ENCODE measurements at regions not wholly inside any gene's neighbourhood (a gene's known extent, or its start where the extent isn't known, plus 50 kb on each side); places are given as distances from the start of the nearest gene placed in this dataset.

DNA sequence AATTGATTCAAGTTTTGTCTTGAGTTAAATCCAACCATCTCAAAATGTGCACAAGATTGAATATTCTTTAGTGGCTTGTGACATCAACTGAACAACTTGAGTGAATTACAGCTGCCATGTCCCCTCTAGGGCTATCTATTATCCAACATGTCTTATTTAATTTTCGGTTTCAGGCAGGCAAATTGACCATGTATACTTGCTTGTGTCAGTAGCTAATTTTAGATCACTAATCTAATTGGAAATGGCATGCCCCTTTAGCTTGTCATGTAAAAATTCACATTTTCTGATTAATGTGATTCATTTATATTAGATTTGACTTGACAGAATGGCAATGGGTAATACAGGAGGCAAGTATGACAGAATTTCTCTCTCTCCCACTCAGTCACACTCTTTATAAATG is 93.2 kb upstream of the NR0B1 start:
- H2AK5ac ChIP-seq (ENCODE audit: insufficient read length, low read length): no peak overlapping the region
- H3K9me3 ChIP-seq (ENCODE audit: control insufficient read depth, low read depth, low read length): no peaks in the 10 kb centered on the region
- no peak for TF ChIP-seq CTCF (conservative IDR thresholded peaks at IDR 0.05)
- H4K5ac ChIP-seq (ENCODE audit: insufficient read length, low read depth, low read length): no peak overlapping the region
- H3K4ac ChIP-seq (ENCODE audit: low read depth, low read length): no peak overlapping the region
- no peaks in the 10 kb centered on the region for H3K79me1 ChIP-seq (ENCODE audit: insufficient read depth, low read depth, low read length, poor library complexity, severe bottlenecking)
- no peaks in the 10 kb centered on the region for H4K20me1 ChIP-seq (ENCODE audit: control insufficient read depth, insufficient read depth, insufficient read length)
- H3K56ac ChIP-seq (ENCODE audit: insufficient read length, low read depth, low read length): no peak overlapping the region
- no peaks in the 10 kb centered on the region for H3K27me3 Mint-ChIP-seq (ENCODE audit: low read depth)
- no peak for DNase-seq
- H3K14ac ChIP-seq (ENCODE audit: insufficient read depth, low read length): no peak overlapping the region
- no peak overlapping the region for H3K27ac ChIP-seq (ENCODE audit: insufficient read length, low read depth, low read length)
- no peaks in the 10 kb centered on the region for H3K4me1 ChIP-seq (ENCODE audit: insufficient read depth, low read length)
- H3K9me3 Mint-ChIP-seq: peaks cover 0 to 51% of the 10 kb centered on the region in 2 experiments; a peak in 4 of 5 replicates
- H3K36me3 Mint-ChIP-seq (ENCODE audit: insufficient read depth in 1 of 3, low read depth in 3 of 3): no peaks in the 10 kb centered on the region; a peak in 1 of 7 replicates
- H3K4me3 Mint-ChIP-seq: no peak overlapping the region
- no peak overlapping the region for H2BK12ac ChIP-seq (ENCODE audit: insufficient read length, low read depth, low read length)
- H2BK15ac ChIP-seq (ENCODE audit: low read depth, low read length): no peak overlapping the region
- no peak overlapping the region for H2AFZ ChIP-seq (ENCODE audit: low read length)
- no peak overlapping the region for H3K4me2 ChIP-seq (ENCODE audit: insufficient read depth, insufficient read length, low read length)
- no peaks in the 10 kb centered on the region for H3K27me3 ChIP-seq (ENCODE audit: insufficient read depth, low read length)
- H3T11ph ChIP-seq (ENCODE audit: low read length): no peak overlapping the region
- H2BK5ac ChIP-seq (ENCODE audit: insufficient read length, low read length): no peak overlapping the region
- no peak overlapping the region for H2BK20ac ChIP-seq (ENCODE audit: low read depth, low read length, poor library complexity, severe bottlenecking)
- no peak overlapping the region for H4K8ac ChIP-seq (replicated peaks; ENCODE audit: insufficient read length, low read depth, low read length)
- no peak overlapping the region for H4K91ac ChIP-seq (ENCODE audit: insufficient read length, low read depth, low read length)
- no peaks in the 10 kb centered on the region for H3K79me2 ChIP-seq (ENCODE audit: insufficient read depth, low read length)
- H3K4me1 Mint-ChIP-seq: peaks cover 0 to under 1% of the 10 kb centered on the region in 2 experiments; a peak in 2 of 4 replicates
- H3K9ac ChIP-seq (ENCODE audit: extremely low read depth, insufficient read length, low read length): no peak overlapping the region
- H3K18ac ChIP-seq (ENCODE audit: insufficient read length, low read depth, low read length): no peak overlapping the region
- H3K23me2 ChIP-seq (ENCODE audit: insufficient read length, low read depth, low read length, poor library complexity, severe bottlenecking): no peaks in the 10 kb centered on the region
- no CpG with 5 or more reads among the region's 1 CpG for WGBS (ENCODE audit: extremely low coverage, insufficient read length, low lambda C conversion rate)
- no peak overlapping the region for H3K23ac ChIP-seq (ENCODE audit: insufficient read length, low read depth, low read length)
- no peak overlapping the region for H3K27ac Mint-ChIP-seq
- H2BK120ac ChIP-seq (ENCODE audit: low read depth, low read length, poor library complexity, severe bottlenecking): no peak overlapping the region
